CD4-positive, alpha-beta T cell treated with Interleukin-4 for 1 hour (primary cell): ENCODE measurements at regions not wholly inside any gene's neighbourhood (a gene's known extent, or its start where the extent isn't known, plus 50 kb on each side); places are given as distances from the start of the nearest gene placed in this dataset.
"Not testable (repeated sequence)": the region's sequence is repeated elsewhere in the genome, so short reads cannot be mapped to it uniquely, and the experiment has no call there.

Experiments
- DNase-seq, 2 donors: peaks; one replicate each; pipeline ENCODE4 v3.0.0-alpha.2; 2020 to 2022

DNA sequence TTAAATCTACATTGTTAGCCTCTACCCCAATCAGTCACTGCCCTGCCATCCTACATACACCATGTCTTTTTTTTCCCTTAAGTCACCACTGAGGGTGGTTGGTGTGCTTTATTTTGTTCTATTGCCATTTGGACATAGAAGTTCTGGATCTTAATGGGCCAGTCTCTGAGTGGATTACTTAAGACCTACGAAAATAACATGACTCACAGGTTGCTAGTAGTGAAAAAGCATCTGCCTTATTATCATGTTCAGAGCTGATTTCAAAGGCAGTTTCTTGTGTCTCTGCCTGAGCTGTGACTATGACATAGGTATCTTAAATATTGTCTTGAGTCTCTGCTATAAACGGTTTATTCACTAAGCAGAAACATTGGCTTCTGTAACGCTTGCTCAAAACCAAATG is 410.8 kb downstream of the MDFIC start:
- DNase-seq, result no peak

- DNase-seq, result no peak
These were observed 407.1 kb downstream of the MDFIC start for GRCh38 chr7:115329006-115329405.

GRCh38 chr7:115328018-115328417 is 406.1 kb downstream of the MDFIC start:
- DNase-seq, result no peak

DNA sequence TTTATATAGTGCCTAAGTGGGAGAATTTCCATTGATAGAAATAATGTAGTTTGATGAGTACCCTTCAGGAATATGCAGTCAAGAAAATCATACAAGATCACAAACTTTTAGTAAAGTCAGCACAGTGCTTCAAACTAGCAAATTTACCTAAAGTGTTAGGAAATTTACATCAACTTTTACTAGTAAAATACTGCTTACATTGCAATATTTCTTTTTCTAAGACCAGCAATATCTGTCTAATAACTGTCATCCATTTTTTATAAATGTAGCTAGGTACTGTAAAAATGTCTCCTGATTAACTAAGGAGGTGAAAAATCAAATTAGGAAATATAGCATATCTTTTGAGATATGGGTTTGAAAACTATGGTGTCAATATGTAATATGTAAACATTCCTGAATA is 405.4 kb downstream of the MDFIC start:
- no peak for DNase-seq

GRCh38 chr7:115319541-115319940 is 397.6 kb downstream of the MDFIC start:
- no peak for DNase-seq

DNA sequence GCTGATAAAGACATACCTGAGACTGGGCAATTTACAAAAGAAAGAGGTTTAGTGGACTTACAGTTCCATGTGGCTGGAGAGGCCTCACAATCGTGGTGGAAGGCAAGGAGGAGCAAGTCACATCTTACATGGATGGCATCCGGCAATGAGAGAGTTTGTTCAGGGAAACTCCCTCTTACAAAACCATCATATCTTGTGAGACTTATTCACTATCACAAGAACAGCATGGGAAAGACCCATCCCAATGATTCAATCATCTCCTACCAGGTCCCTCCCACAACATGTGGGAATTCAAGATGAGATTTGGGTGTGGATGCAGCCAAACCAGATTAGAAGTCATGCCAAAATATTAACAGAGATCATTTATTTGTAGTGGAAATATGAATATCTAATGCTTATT is 388.4 kb downstream of the MDFIC start:
- DNase-seq, result not testable (repeated sequence)

DNA sequence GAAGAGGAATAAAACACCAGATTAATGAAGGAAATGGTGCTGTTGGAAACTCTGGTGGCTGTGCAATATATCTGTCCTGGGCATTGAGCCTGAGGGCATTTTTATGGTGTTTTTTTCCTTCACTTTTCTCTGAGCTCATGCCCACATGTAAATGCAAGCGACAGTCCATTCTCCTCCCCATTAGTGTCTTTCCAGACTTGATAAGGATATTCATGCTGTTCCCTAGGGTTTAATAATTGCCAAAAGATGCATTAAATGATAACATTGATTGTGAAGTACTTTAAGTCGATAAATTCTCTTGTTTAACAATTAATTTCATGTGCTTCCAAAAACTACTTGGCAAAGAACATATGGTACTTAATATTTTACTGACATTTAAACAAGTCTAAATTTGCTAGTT is 384.7 kb downstream of the MDFIC start:
- no peak for DNase-seq

DNA sequence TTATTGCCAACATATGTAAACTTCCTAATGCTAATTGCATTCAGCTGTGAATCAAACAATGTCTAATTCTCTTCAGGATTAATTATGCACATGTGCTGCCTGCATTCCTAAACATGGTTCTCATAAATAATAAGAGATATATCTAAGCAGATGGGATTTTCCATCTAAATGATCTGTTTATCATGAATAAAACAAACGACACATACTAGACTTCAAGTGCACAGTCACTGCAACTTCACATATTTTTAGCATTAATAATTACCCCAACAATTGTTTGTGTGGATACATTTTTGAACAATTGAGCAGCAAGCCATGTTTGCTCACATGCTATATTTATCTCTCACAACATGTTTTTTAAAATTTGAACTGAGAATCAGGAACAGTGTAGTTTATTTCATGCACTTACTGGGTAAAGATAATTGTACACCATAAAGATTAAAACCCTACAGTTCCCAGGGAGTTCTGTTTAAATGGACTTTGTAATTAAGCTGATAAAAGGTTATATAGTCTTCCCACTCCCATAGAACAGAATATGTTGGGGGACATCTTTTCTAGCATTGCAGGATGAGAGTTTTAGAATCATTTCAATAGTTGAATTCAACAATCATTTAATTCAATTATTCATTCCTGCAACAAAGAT is 378.5 kb downstream of the MDFIC start:
- DNase-seq, result no peak

- no peak for DNase-seq
These were observed 377.6 kb downstream of the MDFIC start for GRCh38 chr7:115299397-115300037.

- DNase-seq, result no peak
These were observed 375.8 kb downstream of the MDFIC start for GRCh38 chr7:115297656-115298055.

GRCh38 chr7:115293628-115294240 is 371.8 kb downstream of the MDFIC start:
- DNase-seq, result no peak

- no peak for DNase-seq
These were observed 370.5 kb downstream of the MDFIC start for GRCh38 chr7:115292381-115292780.

- no peak for DNase-seq
These were observed 368.1 kb downstream of the MDFIC start for GRCh38 chr7:115289971-115290370.

GRCh38 chr7:115276791-115277190 is 354.9 kb downstream of the MDFIC start:
- DNase-seq, result no peak

DNA sequence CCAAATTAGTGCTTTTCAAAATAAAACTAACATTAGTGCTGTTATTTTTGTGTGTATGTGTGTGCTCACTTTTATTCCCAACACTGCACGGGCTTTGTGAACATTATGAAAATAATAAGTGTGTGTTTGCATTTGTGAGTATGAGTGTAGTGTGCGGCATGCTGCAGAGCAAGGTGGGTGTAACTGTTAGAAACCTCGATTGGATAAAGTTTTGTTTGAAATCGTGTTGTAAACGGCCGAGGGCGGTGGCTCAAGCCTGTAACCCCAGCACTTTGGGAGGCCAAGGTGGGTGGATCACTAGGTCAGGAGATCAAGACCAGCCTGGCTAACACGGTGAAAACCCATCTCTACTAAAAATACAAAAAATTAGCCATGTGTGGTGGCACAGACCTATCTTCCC is 352.0 kb downstream of the MDFIC start:
- DNase-seq, result not testable (repeated sequence)

GRCh38 chr7:115273139-115273772 is 351.4 kb downstream of the MDFIC start:
- DNase-seq, result no peak

GRCh38 chr7:115271332-115272235 is 349.7 kb downstream of the MDFIC start:
- no peak for DNase-seq

- no peak for DNase-seq
These were observed 347.6 kb downstream of the MDFIC start for GRCh38 chr7:115269486-115269885.

DNA sequence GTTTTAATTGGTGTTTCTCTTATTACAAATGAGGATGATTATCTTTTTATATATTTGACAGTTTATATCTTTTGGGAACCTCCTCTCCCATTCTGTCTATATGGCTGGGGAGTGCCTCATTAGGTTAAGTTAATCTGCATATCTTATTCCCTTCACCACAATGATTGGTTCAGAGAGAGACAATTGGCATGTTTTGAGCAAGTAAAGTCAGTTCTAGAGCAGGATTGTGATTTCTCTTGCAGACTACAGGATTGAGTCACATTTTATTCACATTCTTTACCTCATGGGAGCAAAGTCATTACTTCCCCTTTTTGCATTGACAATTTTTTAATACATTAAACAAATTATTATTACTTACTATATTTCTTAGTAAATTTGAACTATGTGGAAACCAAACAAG is 345.6 kb downstream of the MDFIC start:
- DNase-seq, result no peak

DNA sequence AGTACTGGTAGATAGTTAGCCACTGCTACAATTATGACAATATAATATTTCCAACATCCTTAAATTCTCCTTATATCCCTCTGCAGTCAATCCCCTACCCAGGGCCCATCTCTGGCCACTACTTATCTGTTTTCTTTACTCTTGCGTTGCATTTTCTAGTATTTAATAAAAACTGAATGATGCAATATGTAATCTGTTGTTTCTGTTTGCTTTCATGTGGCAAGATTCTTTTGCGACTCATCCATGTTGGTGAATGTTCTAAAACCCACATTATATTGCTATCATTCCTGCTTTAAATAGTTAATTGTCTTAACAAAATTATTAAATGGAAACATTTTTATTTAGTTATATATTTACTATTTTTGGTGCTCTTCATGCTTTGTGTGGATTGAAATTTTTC is 338.5 kb downstream of the MDFIC start:
- DNase-seq, result no peak

DNA sequence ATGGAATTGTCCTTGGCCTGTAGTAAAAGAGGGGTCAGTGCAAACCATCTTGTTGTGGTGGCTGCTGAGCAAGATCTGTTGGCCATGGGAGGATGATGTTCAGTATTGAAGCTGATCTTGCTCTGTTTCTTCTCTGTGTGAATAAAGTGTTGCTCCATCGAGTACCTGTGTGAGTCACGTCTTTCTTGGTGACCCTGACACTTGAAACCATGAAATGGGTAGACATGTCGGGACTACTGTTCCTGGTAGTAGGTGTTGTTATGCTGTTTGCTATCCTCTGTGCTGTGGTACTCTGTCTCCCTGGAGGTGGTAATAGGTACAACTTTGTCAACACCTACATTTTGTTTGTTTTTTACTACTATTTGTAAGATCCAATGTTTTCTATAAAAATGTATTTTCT is 330.6 kb downstream of the MDFIC start:
- no peak for DNase-seq

DNA sequence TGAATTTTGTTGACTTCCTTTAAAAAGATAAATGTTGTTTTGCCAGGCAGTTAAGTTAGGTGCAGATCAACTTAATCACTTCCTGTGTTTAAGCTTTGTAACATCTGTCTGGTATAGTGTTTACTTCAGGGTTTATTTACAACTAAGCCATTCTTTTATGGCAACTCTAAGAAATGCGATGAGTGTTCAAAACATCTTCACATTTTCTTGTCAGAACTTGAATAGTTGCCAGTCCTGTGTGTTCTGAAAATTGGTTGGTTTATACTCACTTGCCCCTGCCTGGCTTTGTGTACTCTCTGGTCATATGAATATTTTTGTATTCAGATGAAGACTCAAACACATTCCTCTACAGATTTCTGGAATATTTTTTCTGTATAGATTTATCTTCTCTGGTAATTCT is 327.2 kb downstream of the MDFIC start:
- no peak for DNase-seq

- DNase-seq, result no peak
These were observed 319.3 kb downstream of the MDFIC start for GRCh38 chr7:115241151-115241550.
